ENCODE measurements at regions not wholly inside any gene's neighbourhood (a gene's known extent, or its start where the extent isn't known, plus 50 kb on each side); places are given as distances from the start of the nearest gene placed in this dataset.
A peak's percentile ranks its signal among the peaks of the same experiment; 100 is the strongest.

DNA sequence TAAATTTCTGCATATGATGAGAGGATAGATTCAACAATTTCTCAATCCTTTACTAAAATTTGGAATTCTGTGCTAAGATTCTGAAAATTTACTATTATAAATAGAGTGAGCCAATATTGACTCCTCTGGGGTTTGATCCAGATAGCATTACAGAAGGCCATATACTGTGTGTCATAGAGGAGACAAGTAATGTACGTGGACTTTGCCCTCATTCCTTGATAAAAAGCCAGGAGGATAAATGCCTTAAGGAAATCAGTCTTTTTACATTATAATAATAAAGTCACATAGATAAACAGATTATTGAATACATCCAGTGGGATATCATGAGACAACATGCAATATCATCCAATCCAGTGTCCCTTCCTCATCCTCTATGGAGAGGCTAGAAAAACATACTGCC, 188.0 kb upstream of the HDX start:
- DNase-seq: no peak
- Histone ChIP-seq H3K36me3 (ENCODE audit: control insufficient read depth, insufficient read depth, low read length) (no peaks in the 10 kb centered on the region), H3K9me3 (ENCODE audit: control insufficient read depth, low read length) (no peaks in the 10 kb centered on the region), H3K27me3 (ENCODE audit: control insufficient read depth, insufficient read depth, low read length, poor library complexity, severe bottlenecking) (no peaks in the 10 kb centered on the region), H3K9ac (ENCODE audit: extremely low read depth, low read length, poor library complexity, severe bottlenecking) (no peak overlapping the region), H3K4me1 (ENCODE audit: control insufficient read depth, insufficient read depth, low read length) (no peaks in the 10 kb centered on the region), H3K27ac (ENCODE audit: low read depth, low read length) (no peak overlapping the region), H3K4me3 (ENCODE audit: low read length) (no peak overlapping the region)
- H3K27me3 Mint-ChIP-seq (ENCODE audit: insufficient read depth): no peaks in the 10 kb centered on the region
- H3K9me3 Mint-ChIP-seq: peaks cover 18% of the 10 kb centered on the region
- WGBS, 2 experiments (ENCODE audit: insufficient coverage in 1 of 2, insufficient read length in 1 of 2): 100% methylated on average over 1 of the region's 1 CpG; no CpG with 5 or more reads in 1 of the 2 experiments
- no peak overlapping the region for H3K4me3 Mint-ChIP-seq
- TF ChIP-seq, protein P1, sequence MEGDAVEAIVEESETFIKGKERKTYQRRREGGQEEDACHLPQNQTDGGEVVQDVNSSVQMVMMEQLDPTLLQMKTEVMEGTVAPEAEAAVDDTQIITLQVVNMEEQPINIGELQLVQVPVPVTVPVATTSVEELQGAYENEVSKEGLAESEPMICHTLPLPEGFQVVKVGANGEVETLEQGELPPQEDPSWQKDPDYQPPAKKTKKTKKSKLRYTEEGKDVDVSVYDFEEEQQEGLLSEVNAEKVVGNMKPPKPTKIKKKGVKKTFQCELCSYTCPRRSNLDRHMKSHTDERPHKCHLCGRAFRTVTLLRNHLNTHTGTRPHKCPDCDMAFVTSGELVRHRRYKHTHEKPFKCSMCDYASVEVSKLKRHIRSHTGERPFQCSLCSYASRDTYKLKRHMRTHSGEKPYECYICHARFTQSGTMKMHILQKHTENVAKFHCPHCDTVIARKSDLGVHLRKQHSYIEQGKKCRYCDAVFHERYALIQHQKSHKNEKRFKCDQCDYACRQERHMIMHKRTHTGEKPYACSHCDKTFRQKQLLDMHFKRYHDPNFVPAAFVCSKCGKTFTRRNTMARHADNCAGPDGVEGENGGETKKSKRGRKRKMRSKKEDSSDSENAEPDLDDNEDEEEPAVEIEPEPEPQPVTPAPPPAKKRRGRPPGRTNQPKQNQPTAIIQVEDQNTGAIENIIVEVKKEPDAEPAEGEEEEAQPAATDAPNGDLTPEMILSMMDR (conservative IDR thresholded peaks at IDR 0.05): no peak
- H3K4me1 Mint-ChIP-seq: no peaks in the 10 kb centered on the region
- no peaks in the 10 kb centered on the region for H3K36me3 Mint-ChIP-seq (ENCODE audit: low read depth)
- H3K27ac Mint-ChIP-seq: no peak overlapping the region

DNA sequence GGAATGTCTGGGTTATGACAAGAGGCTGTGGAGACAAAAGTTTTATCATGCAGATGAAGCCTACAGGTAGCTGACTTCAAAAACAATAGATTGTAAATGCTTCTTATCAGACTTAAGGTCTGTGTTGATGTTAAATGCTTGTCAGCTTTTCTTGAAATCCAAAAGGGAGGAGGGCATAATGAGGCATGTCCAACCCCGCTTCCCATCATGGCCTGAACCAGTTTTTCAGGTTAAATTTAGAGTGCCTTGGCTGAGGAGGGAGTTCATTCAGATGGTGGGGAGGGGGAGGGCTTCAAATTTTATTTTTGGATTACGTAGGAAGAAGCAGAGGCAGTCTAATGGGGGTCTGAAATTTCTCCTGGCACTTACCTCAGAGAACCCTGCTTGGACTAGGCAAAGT, 207.7 kb upstream of the HDX start:
- DNase-seq: no peak
- TF ChIP-seq, protein P1 (conservative IDR thresholded peaks at IDR 0.05): no peak
- Histone ChIP-seq H3K4me3 (ENCODE audit: low read length) (no peak overlapping the region), H3K9ac (ENCODE audit: extremely low read depth, low read length, poor library complexity, severe bottlenecking) (no peak overlapping the region), H3K9me3 (ENCODE audit: control insufficient read depth, low read length) (no peaks in the 10 kb centered on the region), H3K27ac (ENCODE audit: low read depth, low read length) (no peak overlapping the region), H3K36me3 (ENCODE audit: control insufficient read depth, insufficient read depth, low read length) (no peaks in the 10 kb centered on the region), H3K4me1 (ENCODE audit: control insufficient read depth, insufficient read depth, low read length) (no peaks in the 10 kb centered on the region), H3K27me3 (ENCODE audit: control insufficient read depth, insufficient read depth, low read length, poor library complexity, severe bottlenecking) (no peaks in the 10 kb centered on the region)
- H3K4me3 Mint-ChIP-seq: no peak overlapping the region
- H3K4me1 Mint-ChIP-seq: peaks cover 13% of the 10 kb centered on the region
- 73% methylated on average over 2 of the region's 2 CpGs; no CpG with 5 or more reads in 1 of the 2 experiments for WGBS, 2 experiments (ENCODE audit: insufficient coverage in 1 of 2, insufficient read length in 1 of 2)
- no peak overlapping the region for H3K27ac Mint-ChIP-seq
- no peaks in the 10 kb centered on the region for H3K36me3 Mint-ChIP-seq (ENCODE audit: low read depth)
- H3K27me3 Mint-ChIP-seq (ENCODE audit: insufficient read depth): no peaks in the 10 kb centered on the region
- peaks cover 19% of the 10 kb centered on the region for H3K9me3 Mint-ChIP-seq

DNA sequence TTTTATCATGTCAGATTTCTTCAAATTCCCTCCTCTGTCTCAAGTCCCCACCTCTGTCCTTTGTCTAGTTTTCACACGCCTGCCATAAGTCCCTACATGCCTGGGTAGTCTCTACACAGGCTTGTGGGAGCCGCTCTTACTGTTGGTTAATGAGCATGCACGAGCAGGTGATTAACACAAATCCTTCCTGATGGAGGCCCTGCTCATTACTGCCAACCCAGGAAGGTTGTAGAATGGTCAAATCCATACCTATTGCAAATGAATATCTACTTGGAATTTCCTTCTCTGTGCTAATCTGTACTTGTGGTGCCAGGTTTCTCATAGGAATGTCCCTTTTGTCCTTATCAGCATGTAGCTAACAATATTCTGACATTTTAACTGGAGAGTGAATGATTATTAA, 208.4 kb upstream of the HDX start:
- Histone ChIP-seq H3K4me3 (ENCODE audit: low read length) (no peak overlapping the region), H3K27me3 (ENCODE audit: control insufficient read depth, insufficient read depth, low read length, poor library complexity, severe bottlenecking) (no peaks in the 10 kb centered on the region), H3K4me1 (ENCODE audit: control insufficient read depth, insufficient read depth, low read length) (no peaks in the 10 kb centered on the region), H3K9me3 (ENCODE audit: control insufficient read depth, low read length) (no peaks in the 10 kb centered on the region), H3K27ac (ENCODE audit: low read depth, low read length) (no peak overlapping the region), H3K36me3 (ENCODE audit: control insufficient read depth, insufficient read depth, low read length) (no peaks in the 10 kb centered on the region), H3K9ac (ENCODE audit: extremely low read depth, low read length, poor library complexity, severe bottlenecking) (no peak overlapping the region)
- Mint-ChIP-seq H3K9me3 (peaks cover 24% of the 10 kb centered on the region), H3K27me3 (ENCODE audit: insufficient read depth) (no peaks in the 10 kb centered on the region), H3K36me3 (ENCODE audit: low read depth) (no peaks in the 10 kb centered on the region), H3K4me1 (peaks cover 13% of the 10 kb centered on the region), H3K4me3 (no peak overlapping the region), H3K27ac (no peak overlapping the region)
- 60 to 75% methylated on average over 1 to 3 of the region's 3 CpGs for WGBS, 2 experiments (ENCODE audit: insufficient coverage in 1 of 2, insufficient read length in 1 of 2)
- no peak for DNase-seq
- TF ChIP-seq, protein P1 (conservative IDR thresholded peaks at IDR 0.05): peak; percentile 37
